Neural crest cell (in vitro differentiated cells): ENCODE measurements at regions not wholly inside any gene's neighbourhood (a gene's known extent, or its start where the extent isn't known, plus 50 kb on each side); places are given as distances from the start of the nearest gene placed in this dataset.

ENCODE experiments used
- DNase-seq: peaks from one replicate; pipeline ENCODE4 v3.0.0; 2021; ENCODE audit warnings: low read depth, mixed read lengths, low spot score
- H3K27ac Mint-ChIP-seq: one replicate; pipeline ENCODE4 v1.8.0; 2021; ENCODE audit warnings: mild to moderate bottlenecking, mixed read lengths; ENCODE audit not compliant: unreplicated experiment
- H3K27me3 Mint-ChIP-seq: 2 replicates; pipeline ENCODE4 v1.8.0; 2021; ENCODE audit warnings: low read depth, mild to moderate bottlenecking, mixed read lengths
- H3K36me3 Mint-ChIP-seq: 2 replicates; pipeline ENCODE4 v1.8.0; 2021; ENCODE audit warnings: low read depth, mild to moderate bottlenecking, mixed read lengths
- H3K4me1 Mint-ChIP-seq: 2 replicates; pipeline ENCODE4 v1.8.0; 2021; ENCODE audit warnings: mixed read lengths
- H3K4me3 Mint-ChIP-seq: one replicate; pipeline ENCODE4 v1.8.0; 2021; ENCODE audit warnings: mild to moderate bottlenecking, mixed read lengths
- H3K9me3 Mint-ChIP-seq: 2 replicates; pipeline ENCODE4 v1.8.0; 2021; ENCODE audit warnings: mixed read lengths
- TF ChIP-seq, protein P1 (sequence below): fragments of 200-600 bp; sonication (generic); conservative IDR thresholded peaks from 2 replicates; pipeline ENCODE4 v1.5.0; 2021; ENCODE audit warnings: antibody characterized with exemption, mild to moderate bottlenecking

DNA sequence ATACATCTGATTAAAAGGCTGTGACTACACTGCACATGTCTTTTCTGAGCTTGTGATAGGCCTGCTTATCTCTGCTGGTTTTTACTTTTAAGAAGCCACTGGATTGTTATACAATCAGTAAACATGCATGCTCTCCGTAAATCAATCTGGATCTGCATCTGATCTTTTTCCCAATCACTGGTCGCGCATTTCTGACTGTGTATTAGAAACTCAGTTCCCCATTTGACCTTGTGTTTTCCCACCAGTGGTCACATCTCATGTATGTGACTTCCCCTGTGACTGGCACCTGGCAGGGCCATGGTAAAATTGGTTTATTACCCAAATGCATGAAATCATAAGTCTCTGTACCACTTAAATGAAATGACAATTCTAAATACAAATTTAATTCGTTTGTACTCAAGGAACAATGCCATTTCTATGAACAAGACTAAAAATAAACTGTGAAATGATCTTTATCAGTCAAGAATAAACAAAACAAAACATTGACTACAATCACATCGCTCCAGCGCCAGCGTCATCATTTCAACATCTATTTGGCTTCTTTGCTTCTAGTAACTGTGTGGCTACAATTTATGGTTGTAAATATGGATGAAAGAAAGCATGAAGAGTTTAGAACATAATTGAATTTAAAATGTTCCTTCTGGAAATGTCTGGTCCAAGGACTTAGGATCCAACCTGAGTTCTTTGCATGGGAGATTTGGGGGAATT is 396.6 kb upstream of the TRIB2 start:
- no peaks in the 10 kb centered on the region for H3K9me3 Mint-ChIP-seq
- no peaks in the 10 kb centered on the region for H3K27me3 Mint-ChIP-seq
- no peak overlapping the region for H3K27ac Mint-ChIP-seq
- H3K4me1 Mint-ChIP-seq: no peaks in the 10 kb centered on the region
- no peaks in the 10 kb centered on the region for H3K36me3 Mint-ChIP-seq
- no peak for DNase-seq
- H3K4me3 Mint-ChIP-seq: no peak overlapping the region
- TF ChIP-seq, protein P1, sequence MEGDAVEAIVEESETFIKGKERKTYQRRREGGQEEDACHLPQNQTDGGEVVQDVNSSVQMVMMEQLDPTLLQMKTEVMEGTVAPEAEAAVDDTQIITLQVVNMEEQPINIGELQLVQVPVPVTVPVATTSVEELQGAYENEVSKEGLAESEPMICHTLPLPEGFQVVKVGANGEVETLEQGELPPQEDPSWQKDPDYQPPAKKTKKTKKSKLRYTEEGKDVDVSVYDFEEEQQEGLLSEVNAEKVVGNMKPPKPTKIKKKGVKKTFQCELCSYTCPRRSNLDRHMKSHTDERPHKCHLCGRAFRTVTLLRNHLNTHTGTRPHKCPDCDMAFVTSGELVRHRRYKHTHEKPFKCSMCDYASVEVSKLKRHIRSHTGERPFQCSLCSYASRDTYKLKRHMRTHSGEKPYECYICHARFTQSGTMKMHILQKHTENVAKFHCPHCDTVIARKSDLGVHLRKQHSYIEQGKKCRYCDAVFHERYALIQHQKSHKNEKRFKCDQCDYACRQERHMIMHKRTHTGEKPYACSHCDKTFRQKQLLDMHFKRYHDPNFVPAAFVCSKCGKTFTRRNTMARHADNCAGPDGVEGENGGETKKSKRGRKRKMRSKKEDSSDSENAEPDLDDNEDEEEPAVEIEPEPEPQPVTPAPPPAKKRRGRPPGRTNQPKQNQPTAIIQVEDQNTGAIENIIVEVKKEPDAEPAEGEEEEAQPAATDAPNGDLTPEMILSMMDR: no peak

DNA sequence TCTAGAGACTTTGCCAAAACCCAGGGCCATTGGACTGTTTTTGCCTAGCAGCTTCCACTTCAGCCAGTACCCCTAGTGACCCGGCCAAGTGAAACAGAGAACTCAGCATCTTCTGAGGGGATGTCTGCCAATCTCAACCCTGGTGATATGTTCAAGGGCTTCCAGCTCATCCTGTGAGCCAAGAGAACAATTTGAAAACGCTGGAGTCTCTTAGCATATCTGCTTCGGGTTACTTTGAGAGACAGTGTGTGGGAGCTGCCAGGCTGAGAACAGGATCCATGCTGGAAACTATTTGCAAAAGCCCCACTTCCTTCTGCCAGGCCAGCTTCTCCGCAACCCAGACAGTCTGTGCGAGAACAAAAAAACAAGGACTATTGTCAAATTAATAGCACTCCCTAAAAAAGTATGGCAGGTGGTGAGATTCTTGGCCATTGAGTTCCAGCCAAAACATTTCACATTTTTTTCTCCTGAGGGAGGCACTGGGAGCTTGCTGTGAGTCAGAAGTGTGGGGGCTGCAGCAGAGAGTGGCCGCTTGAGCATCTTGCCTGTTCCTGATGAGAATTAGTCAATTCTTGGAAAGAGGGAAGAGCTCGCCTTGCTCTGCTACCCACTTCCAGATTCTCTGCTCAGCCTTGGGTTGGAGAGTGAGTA is 395.6 kb upstream of the TRIB2 start:
- Mint-ChIP-seq H3K36me3 (no peaks in the 10 kb centered on the region), H3K27me3 (no peaks in the 10 kb centered on the region), H3K27ac (peak overlapping the region; percentile 19), H3K9me3 (no peaks in the 10 kb centered on the region), H3K4me1 (no peaks in the 10 kb centered on the region), H3K4me3 (no peak overlapping the region)
- TF ChIP-seq, protein P1: no peak
- DNase-seq: no peak

DNA sequence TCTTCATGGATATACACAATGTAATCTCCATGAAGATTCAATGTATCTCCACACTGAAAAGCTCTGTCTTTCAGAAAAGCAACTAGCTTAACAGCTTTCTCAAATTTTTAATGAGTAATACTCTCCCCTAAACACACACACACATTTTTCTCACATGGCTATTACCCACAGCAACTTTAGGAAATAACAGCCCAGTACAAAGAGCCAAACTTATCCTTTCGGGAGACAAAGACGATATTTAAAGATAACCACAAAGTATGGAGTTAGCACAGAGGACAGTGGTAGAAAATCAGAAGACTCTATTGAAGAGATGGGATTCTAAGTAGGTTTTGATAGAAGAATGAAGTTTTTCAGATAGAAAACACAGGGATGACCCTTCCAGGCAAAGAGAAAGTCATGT is 394.9 kb upstream of the TRIB2 start:
- H3K4me3 Mint-ChIP-seq: no peak overlapping the region
- no peaks in the 10 kb centered on the region for H3K9me3 Mint-ChIP-seq
- no peaks in the 10 kb centered on the region for H3K4me1 Mint-ChIP-seq
- no peaks in the 10 kb centered on the region for H3K36me3 Mint-ChIP-seq
- TF ChIP-seq, protein P1: no peak
- no peaks in the 10 kb centered on the region for H3K27me3 Mint-ChIP-seq
- no peak for DNase-seq
- H3K27ac Mint-ChIP-seq: no peak overlapping the region

DNA sequence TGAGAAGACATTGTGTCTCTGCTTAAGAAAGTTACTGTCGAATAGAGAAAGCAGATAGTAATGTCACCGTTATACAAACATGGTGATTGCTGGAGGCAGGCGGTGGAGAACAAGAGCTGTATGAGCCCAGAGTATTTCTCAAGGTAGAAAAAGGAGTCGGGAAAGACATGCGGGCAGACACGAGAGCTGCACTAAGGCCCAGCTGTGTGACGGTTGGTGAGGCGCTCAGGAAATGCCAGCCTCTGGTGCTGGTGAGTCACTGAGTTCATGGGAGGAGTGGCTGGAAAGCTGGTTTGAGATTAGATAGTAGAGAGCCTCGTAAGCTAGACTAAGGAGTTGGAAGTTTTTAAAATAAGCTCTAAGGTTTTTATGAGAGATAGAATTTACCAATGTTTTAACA is 390.9 kb upstream of the TRIB2 start:
- Mint-ChIP-seq H3K4me3 (no peak overlapping the region), H3K27ac (no peak overlapping the region), H3K4me1 (no peaks in the 10 kb centered on the region), H3K36me3 (no peaks in the 10 kb centered on the region), H3K27me3 (no peaks in the 10 kb centered on the region), H3K9me3 (no peaks in the 10 kb centered on the region)
- no peak for DNase-seq
- TF ChIP-seq, protein P1: no peak

DNA sequence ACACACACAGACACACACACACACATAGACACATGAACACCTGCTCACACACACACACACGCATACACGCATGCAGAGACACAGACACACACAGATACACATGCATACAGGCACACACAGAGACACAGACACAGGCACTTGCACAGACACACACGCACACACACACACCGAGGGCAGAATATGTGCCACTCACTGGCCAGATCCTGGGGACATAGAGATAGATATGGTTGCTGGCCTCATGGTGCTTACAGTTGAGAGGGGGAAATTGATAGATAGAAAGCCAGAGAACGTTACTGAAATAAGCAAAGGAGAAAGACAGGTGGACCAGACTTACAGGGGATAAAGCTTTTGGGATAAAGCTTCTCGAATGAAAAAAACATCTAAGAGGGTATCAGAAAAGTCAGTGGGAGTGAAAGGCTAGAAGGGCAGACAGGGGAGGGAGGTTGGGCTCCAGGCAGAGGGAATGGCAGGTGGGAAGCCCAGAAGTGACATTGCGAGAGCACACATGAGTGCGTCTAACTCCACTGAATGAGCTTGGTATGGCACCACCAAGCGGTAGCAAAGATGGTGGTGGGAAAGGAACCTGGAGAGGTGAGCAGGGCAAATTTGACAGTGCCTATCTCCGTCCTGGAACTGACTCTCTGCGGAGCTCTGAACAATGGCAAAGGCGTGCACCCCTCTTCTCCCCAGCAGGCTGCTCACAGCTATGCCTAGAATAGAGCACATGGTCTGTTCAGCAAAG is 390.1 kb upstream of the TRIB2 start:
- Mint-ChIP-seq H3K36me3 (no peaks in the 10 kb centered on the region), H3K27ac (no peak overlapping the region), H3K4me3 (no peak overlapping the region), H3K9me3 (peaks cover 3% of the 10 kb centered on the region), H3K4me1 (no peaks in the 10 kb centered on the region), H3K27me3 (no peaks in the 10 kb centered on the region)
- TF ChIP-seq, protein P1: peak; percentile 18
- no peak for DNase-seq
